Endothelial cell of umbilical vein (primary cell): ENCODE measurements at regions not wholly inside any gene's neighbourhood (a gene's known extent, or its start where the extent isn't known, plus 50 kb on each side); places are given as distances from the start of the nearest gene placed in this dataset.

ENCODE experiments used
- BruUV-seq: library from RNA; stranded (reverse); fragments of 400-500 nt; replicated peaks from 2 replicates; lab custom pipeline; 2021; lab: Mats Ljungman, UMichigan
- CTCF ChIA-PET: fragments of 300-600, 350-600 bp; sonication (Branson Sonifier 250); formaldehyde crosslinking; loops from one replicate; lab custom pipeline; 2021; ENCODE audit warnings: antibody characterized with exemption, inconsistent platforms; lab: Charles Lee
- POLR2A ChIA-PET: fragments of 300-600, 350-600 bp; sonication (Branson Sonifier 250); formaldehyde crosslinking; loops from one replicate; lab custom pipeline; 2021; ENCODE audit warnings: antibody characterized with exemption, inconsistent platforms; lab: Charles Lee
- DNase-seq: peaks from one replicate; pipeline ENCODE4 v3.0.0-alpha.2; 2011; ENCODE audit warnings: low read depth, low spot score
- FAIRE-seq: peaks from 2 replicates; lab custom pipeline; 2011; peaks lifted over from hg19 to GRCh38; lab: Jason Lieb, UNC
- H2AFZ ChIP-seq: 2 replicates; pipeline ENCODE4 v1.6.0; 2012; ENCODE audit warnings: low read depth, low read length, control low read depth, inconsistent platforms
- H3K27ac ChIP-seq: 2 replicates; pipeline ENCODE4 v1.5.1; 2011; ENCODE audit warnings: low read depth, mild to moderate bottlenecking, control low read depth, low read length, moderate library complexity; ENCODE audit not compliant: insufficient read depth
- H3K27me3 ChIP-seq, 2 experiments: 2 replicates each; pipeline versions ENCODE4 v1.6.0 to v1.6.1; 2011; ENCODE audit warnings: low read length in 2 of 2, mixed read lengths in 1 of 2; ENCODE audit not compliant: control insufficient read depth in 2 of 2, insufficient read depth in 2 of 2
- H3K36me3 ChIP-seq, 2 experiments: 2 replicates in 1 of 2; 3 replicates in 1 of 2; pipeline ENCODE4 v1.5.1; 2011; ENCODE audit warnings: low read length in 2 of 2, mild to moderate bottlenecking in 1 of 2, moderate library complexity in 1 of 2; ENCODE audit not compliant: control insufficient read depth in 2 of 2, insufficient read depth in 2 of 2; ENCODE audit errors: extremely low read depth in 1 of 2
- H3K4me1 ChIP-seq: 3 replicates; pipeline ENCODE4 v1.5.1; 2011; ENCODE audit warnings: mild to moderate bottlenecking, low read length; ENCODE audit not compliant: control insufficient read depth, insufficient read depth; ENCODE audit errors: extremely low read depth
- H3K4me2 ChIP-seq: 2 replicates; pipeline ENCODE4 v1.6.1; 2011; ENCODE audit warnings: low read length, control low read depth, mixed read lengths; ENCODE audit not compliant: insufficient read depth
- H3K4me3 ChIP-seq, 3 experiments: fragments of 200-600 bp in 1 of 3; sonication (generic), shearing (Covaris generic) in 1 of 3; replicated peaks in 1 of 3; 2 replicates each; pipeline ENCODE4 v1.5.1; 2011 to 2016; ENCODE audit warnings: control low read depth in 3 of 3, low read length in 3 of 3, mild to moderate bottlenecking in 2 of 3, inconsistent platforms in 1 of 3, low read depth in 1 of 3, moderate library complexity in 1 of 3; ENCODE audit not compliant: insufficient read depth in 1 of 3
- H3K79me2 ChIP-seq: 2 replicates; pipeline ENCODE4 v1.6.0; 2012; ENCODE audit warnings: low read length, inconsistent platforms; ENCODE audit not compliant: control insufficient read depth, insufficient read depth
- H3K9ac ChIP-seq: replicated peaks from 2 replicates; pipeline ENCODE3; 2011; ENCODE audit warnings: low read length, control low read depth; ENCODE audit not compliant: insufficient read depth; ENCODE audit errors: extremely low read depth
- H3K9me1 ChIP-seq: replicated peaks from 3 replicates; pipeline ENCODE4 v1.6.0; 2011; ENCODE audit warnings: mild to moderate bottlenecking, low read length; ENCODE audit not compliant: control insufficient read depth, insufficient read depth; ENCODE audit errors: extremely low read depth
- H3K9me3 ChIP-seq: replicated peaks from 2 replicates; pipeline ENCODE4 v1.5.1; 2012; ENCODE audit warnings: low read length, inconsistent platforms; ENCODE audit not compliant: control insufficient read depth, insufficient read depth
- H4K20me1 ChIP-seq: replicated peaks from 2 replicates; pipeline ENCODE3; 2011; ENCODE audit warnings: mild to moderate bottlenecking, low read length; ENCODE audit not compliant: control insufficient read depth, insufficient read depth; ENCODE audit errors: extremely low read depth
- CTCF ChIP-seq, 2 donors: IDR thresholded peaks; 1 replicate in 1 of 2; 2 replicates in 1 of 2; pipeline ENCODE4 v1.5.1; 2011; ENCODE audit warnings: low read length in 2 of 2, mild to moderate bottlenecking in 2 of 2, moderate library complexity in 2 of 2, control low read depth in 1 of 2, inconsistent platforms in 1 of 2, low read depth in 1 of 2; ENCODE audit not compliant: insufficient read depth in 1 of 2; ENCODE audit errors: extremely low read depth in 1 of 2
- EZH2 ChIP-seq: IDR thresholded peaks from 2 replicates; pipeline ENCODE4 v1.6.1; 2012; ENCODE audit warnings: borderline replicate concordance, low read depth, mild to moderate bottlenecking, moderate library complexity, low read length, inconsistent platforms; ENCODE audit not compliant: severe bottlenecking
- FOS ChIP-seq: IDR thresholded peaks from 2 replicates; pipeline ENCODE4 v1.6.1; 2011; ENCODE audit warnings: mild to moderate bottlenecking, low read length, moderate library complexity, borderline replicate concordance; ENCODE audit not compliant: insufficient read depth
- JUN ChIP-seq: IDR thresholded peaks from 2 replicates; pipeline ENCODE4 v1.6.1; 2011; ENCODE audit warnings: borderline replicate concordance, low read depth; ENCODE audit not compliant: insufficient read length, insufficient read depth
- MAX ChIP-seq: IDR thresholded peaks from 2 replicates; pipeline ENCODE4 v1.6.1; 2011; ENCODE audit not compliant: insufficient read depth, insufficient read length
- MYC ChIP-seq: IDR thresholded peaks from one replicate; pipeline ENCODE4 v1.6.1; 2011; ENCODE audit warnings: mild to moderate bottlenecking, low read depth, low read length
- POLR2AphosphoS5 ChIP-seq: IDR thresholded peaks from 2 replicates; pipeline ENCODE4 v1.6.1; 2012; ENCODE audit warnings: low read depth, mild to moderate bottlenecking, control low read depth, low read length, moderate library complexity; ENCODE audit not compliant: insufficient read depth
- dilution Hi-C: fragments of 300-500 bp; cut with MboI; formaldehyde crosslinking; loops from one replicate; pipeline ENCODE4 v1.15.0; 2019; ENCODE audit warnings: low sequenced_read_pairs; ENCODE audit not compliant: extremely low pct_ligation_motif_present
- intact Hi-C: fragments of 100-400 bp; cut with micrococcal nuclease; formaldehyde crosslinking; loops from one replicate; pipeline ENCODE4 v1.10.0; 2022

DNA sequence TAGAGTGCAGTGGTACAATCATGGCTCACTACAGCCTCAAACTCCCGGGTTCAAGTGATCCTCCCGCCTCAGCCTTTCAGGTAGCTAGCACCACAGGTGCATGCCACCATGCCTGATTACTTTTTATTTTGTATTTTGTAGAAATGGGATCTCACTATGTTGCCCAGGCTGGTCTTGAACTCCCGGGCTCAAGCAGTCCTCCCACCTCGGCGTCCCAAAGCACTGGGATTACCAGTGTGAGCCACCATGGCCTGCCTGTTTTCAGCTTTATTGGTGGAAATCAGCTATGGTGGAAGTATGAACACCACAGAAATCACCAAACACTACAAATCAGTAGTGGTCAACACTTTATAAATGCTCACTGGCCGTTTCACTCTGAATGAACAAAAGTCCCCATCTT is 299.9 kb upstream of the LYZL1 start:
- POLR2A ChIA-PET = no interaction called here
- BruUV-seq = no TSS peak
- no peaks in the 10 kb centered on the region for H3K79me2 ChIP-seq
- intact Hi-C loops (loop anchor here (10.0 kb wide), 1 partner anchor 184 kb away; no protein-coding TSS in a partner anchor), dilution Hi-C loops (no loop called here)
- DNase-seq = no peak
- H3K4me2 ChIP-seq = no peak overlapping the region
- no peaks in the 10 kb centered on the region for H4K20me1 ChIP-seq
- no peak overlapping the region for H3K27ac ChIP-seq
- no peak overlapping the region for H2AFZ ChIP-seq
- TF ChIP-seq FOS (no peak), POLR2AphosphoS5 (no peak), CTCF (IDR thresholded peaks at IDR 0.05; ENCODE audit: extremely low read depth in 1 of 2, insufficient read depth in 1 of 2, low read depth in 1 of 2, low read length in 2 of 2) (no peak), JUN (no peak), MYC (no peak), EZH2 (no peak), MAX (no peak)
- CTCF ChIA-PET = interaction anchor here (1.7 to 9.4 kb wide), 3 partner anchors 312 to 326 kb away, joined by 5 to 295 read pairs (median 18); partner anchors contain the start of gene BAMBI
- no peak for FAIRE-seq
- H3K9me1 ChIP-seq = no peaks in the 10 kb centered on the region
- H3K9me3 ChIP-seq = no peaks in the 10 kb centered on the region
- no peaks in the 10 kb centered on the region for H3K36me3 ChIP-seq
- H3K4me3 ChIP-seq = no peak overlapping the region
- peaks cover 4% of the 10 kb centered on the region for H3K4me1 ChIP-seq
- no peaks in the 10 kb centered on the region for H3K27me3 ChIP-seq
- H3K9ac ChIP-seq = no peak overlapping the region
